ENCODE measurements at regions not wholly inside any gene's neighbourhood (a gene's known extent, or its start where the extent isn't known, plus 50 kb on each side); places are given as distances from the start of the nearest gene placed in this dataset.

- H3K36me3 Mint-ChIP-seq: no peaks in the 10 kb centered on the region
- ATAC-seq (replicated peaks in 1 of 4) (no peak), DNase-seq (no peak)
- WGBS (ENCODE audit: insufficient coverage): no CpG with 5 or more reads among the region's 2 CpGs
- H3K4me1 ChIP-seq (ENCODE audit: control insufficient read depth in 1 of 2, extremely low read depth in 1 of 2, insufficient read depth in 2 of 2, low read length in 2 of 2): no peaks in the 10 kb centered on the region
- no peaks in the 10 kb centered on the region for H3K4me1 Mint-ChIP-seq
- H3K4me3 Mint-ChIP-seq: no peak overlapping the region
- CTCF ChIA-PET: no interaction called here
- POLR2A ChIA-PET: no interaction called here
- peaks cover 0 to 2% of the 10 kb centered on the region in 2 donors for H3K27me3 Mint-ChIP-seq
- no peak overlapping the region for H3K27ac Mint-ChIP-seq
- H3K27ac ChIP-seq (ENCODE audit: low read length): no peak overlapping the region
- H3K36me3 ChIP-seq (ENCODE audit: control insufficient read depth in 2 of 2, extremely low read depth in 1 of 2, insufficient read depth in 1 of 2, low read length in 1 of 2): no peaks in the 10 kb centered on the region
- no peaks in the 10 kb centered on the region for H3K9me3 ChIP-seq
- H3K9me3 Mint-ChIP-seq: no peaks in the 10 kb centered on the region
- H3K27me3 ChIP-seq (replicated peaks in 1 of 2; ENCODE audit: control insufficient read depth in 2 of 2, extremely low read depth in 1 of 2, insufficient read depth in 2 of 2, low read length in 1 of 2): no peaks in the 10 kb centered on the region
- no peak overlapping the region for H3K4me3 ChIP-seq (ENCODE audit: control insufficient read depth in 1 of 2, extremely low read depth in 1 of 2, low read length in 1 of 2)
Observed at GRCh38 chr1:194503209-194503608, 1316.8 kb upstream of the B3GALT2 start.

- H3K9me3 ChIP-seq: no peaks in the 10 kb centered on the region
- no peaks in the 10 kb centered on the region for H3K4me1 ChIP-seq (ENCODE audit: control insufficient read depth in 1 of 2, extremely low read depth in 1 of 2, insufficient read depth in 2 of 2, low read length in 2 of 2)
- no peaks in the 10 kb centered on the region for H3K36me3 Mint-ChIP-seq
- CTCF ChIA-PET: interaction anchor here in 1 of 2 donors (0.5 kb wide), 1 partner anchor 196 kb away, joined by 4 read pairs; no protein-coding TSS in a partner anchor
- no peak overlapping the region for H3K27ac ChIP-seq (ENCODE audit: low read length)
- H3K27me3 Mint-ChIP-seq: peaks cover 0 to 2% of the 10 kb centered on the region in 2 donors
- H3K4me3 ChIP-seq (ENCODE audit: control insufficient read depth in 1 of 2, extremely low read depth in 1 of 2, low read length in 1 of 2): no peak overlapping the region
- no CpG with 5 or more reads among the region's 1 CpG for WGBS (ENCODE audit: insufficient coverage)
- H3K4me3 Mint-ChIP-seq: no peak overlapping the region
- no peaks in the 10 kb centered on the region for H3K36me3 ChIP-seq (ENCODE audit: control insufficient read depth in 2 of 2, extremely low read depth in 1 of 2, insufficient read depth in 1 of 2, low read length in 1 of 2)
- no peak overlapping the region for H3K27ac Mint-ChIP-seq
- H3K27me3 ChIP-seq (replicated peaks in 1 of 2; ENCODE audit: control insufficient read depth in 2 of 2, extremely low read depth in 1 of 2, insufficient read depth in 2 of 2, low read length in 1 of 2): no peaks in the 10 kb centered on the region
- ATAC-seq (replicated peaks in 1 of 4): no peak
- H3K4me1 Mint-ChIP-seq: no peaks in the 10 kb centered on the region
- DNase-seq: no peak
- POLR2A ChIA-PET: no interaction called here
- H3K9me3 Mint-ChIP-seq: peaks cover 0 to 9% (median 9%) of the 10 kb centered on the region in 3 donors
Observed at GRCh38 chr1:194495434-194495833, 1309.0 kb upstream of the B3GALT2 start.

GRCh38 chr1:194487172-194487571, 1300.8 kb upstream of the B3GALT2 start:
- H3K4me1 Mint-ChIP-seq: no peaks in the 10 kb centered on the region
- no peaks in the 10 kb centered on the region for H3K27me3 ChIP-seq (replicated peaks in 1 of 2; ENCODE audit: control insufficient read depth in 2 of 2, extremely low read depth in 1 of 2, insufficient read depth in 2 of 2, low read length in 1 of 2)
- no CpG with 5 or more reads among the region's 4 CpGs for WGBS (ENCODE audit: insufficient coverage)
- no peaks in the 10 kb centered on the region for H3K27me3 Mint-ChIP-seq
- H3K4me1 ChIP-seq (ENCODE audit: control insufficient read depth in 1 of 2, extremely low read depth in 1 of 2, insufficient read depth in 2 of 2, low read length in 2 of 2): no peaks in the 10 kb centered on the region
- ChIA-PET POLR2A (no interaction called here), CTCF (no interaction called here)
- no peak overlapping the region for H3K4me3 Mint-ChIP-seq
- no peaks in the 10 kb centered on the region for H3K9me3 ChIP-seq
- no peak overlapping the region for H3K4me3 ChIP-seq (ENCODE audit: control insufficient read depth in 1 of 2, extremely low read depth in 1 of 2, low read length in 1 of 2)
- H3K27ac ChIP-seq (ENCODE audit: low read length): no peak overlapping the region
- H3K9me3 Mint-ChIP-seq: no peaks in the 10 kb centered on the region
- H3K36me3 ChIP-seq (ENCODE audit: control insufficient read depth in 2 of 2, extremely low read depth in 1 of 2, insufficient read depth in 1 of 2, low read length in 1 of 2): no peaks in the 10 kb centered on the region
- no peak overlapping the region for H3K27ac Mint-ChIP-seq
- no peak for DNase-seq
- no peaks in the 10 kb centered on the region for H3K36me3 Mint-ChIP-seq
- no peak for ATAC-seq (replicated peaks in 1 of 4)

- H3K4me1 Mint-ChIP-seq: no peaks in the 10 kb centered on the region
- H3K27me3 Mint-ChIP-seq: no peaks in the 10 kb centered on the region
- no peak overlapping the region for H3K4me3 Mint-ChIP-seq
- no peaks in the 10 kb centered on the region for H3K36me3 Mint-ChIP-seq
- POLR2A ChIA-PET: no interaction called here
- ATAC-seq (replicated peaks in 1 of 4) (no peak), DNase-seq (no peak)
- Histone ChIP-seq H3K27me3 (replicated peaks in 1 of 2; ENCODE audit: control insufficient read depth in 2 of 2, extremely low read depth in 1 of 2, insufficient read depth in 2 of 2, low read length in 1 of 2) (no peaks in the 10 kb centered on the region), H3K4me3 (ENCODE audit: control insufficient read depth in 1 of 2, extremely low read depth in 1 of 2, low read length in 1 of 2) (no peak overlapping the region), H3K27ac (ENCODE audit: low read length) (no peak overlapping the region), H3K36me3 (ENCODE audit: control insufficient read depth in 2 of 2, extremely low read depth in 1 of 2, insufficient read depth in 1 of 2, low read length in 1 of 2) (no peaks in the 10 kb centered on the region), H3K9me3 (no peaks in the 10 kb centered on the region), H3K4me1 (ENCODE audit: control insufficient read depth in 1 of 2, extremely low read depth in 1 of 2, insufficient read depth in 2 of 2, low read length in 2 of 2) (no peaks in the 10 kb centered on the region)
- CTCF ChIA-PET: no interaction called here
- no peak overlapping the region for H3K27ac Mint-ChIP-seq
- H3K9me3 Mint-ChIP-seq: no peaks in the 10 kb centered on the region
Observed at GRCh38 chr1:194485432-194485831, 1299.0 kb upstream of the B3GALT2 start.

- Mint-ChIP-seq H3K27ac (no peak overlapping the region), H3K9me3 (no peaks in the 10 kb centered on the region), H3K4me1 (no peaks in the 10 kb centered on the region), H3K36me3 (no peaks in the 10 kb centered on the region), H3K27me3 (no peaks in the 10 kb centered on the region), H3K4me3 (no peak overlapping the region)
- DNase-seq (no peak), ATAC-seq (replicated peaks in 1 of 4) (no peak)
- no CpG with 5 or more reads among the region's 1 CpG for WGBS (ENCODE audit: insufficient coverage)
- no peak overlapping the region for H3K27ac ChIP-seq (ENCODE audit: low read length)
- no peaks in the 10 kb centered on the region for H3K9me3 ChIP-seq
- H3K36me3 ChIP-seq (ENCODE audit: control insufficient read depth in 2 of 2, extremely low read depth in 1 of 2, insufficient read depth in 1 of 2, low read length in 1 of 2): no peaks in the 10 kb centered on the region
- ChIA-PET POLR2A (interaction anchor here in 1 of 2 donors (0.7 kb wide), 1 partner anchor 84 kb away, joined by 3 read pairs; no protein-coding TSS in a partner anchor), CTCF (no interaction called here)
- H3K27me3 ChIP-seq (replicated peaks in 1 of 2; ENCODE audit: control insufficient read depth in 2 of 2, extremely low read depth in 1 of 2, insufficient read depth in 2 of 2, low read length in 1 of 2): no peaks in the 10 kb centered on the region
- H3K4me1 ChIP-seq (ENCODE audit: control insufficient read depth in 1 of 2, extremely low read depth in 1 of 2, insufficient read depth in 2 of 2, low read length in 2 of 2): no peaks in the 10 kb centered on the region
- H3K4me3 ChIP-seq (ENCODE audit: control insufficient read depth in 1 of 2, extremely low read depth in 1 of 2, low read length in 1 of 2): no peak overlapping the region
Observed at GRCh38 chr1:194478731-194479130, 1292.3 kb upstream of the B3GALT2 start.

- H3K36me3 Mint-ChIP-seq: no peaks in the 10 kb centered on the region
- POLR2A ChIA-PET: no interaction called here
- no peak overlapping the region for H3K4me3 Mint-ChIP-seq
- H3K4me1 Mint-ChIP-seq: no peaks in the 10 kb centered on the region
- Histone ChIP-seq H3K9me3 (no peaks in the 10 kb centered on the region), H3K27ac (ENCODE audit: low read length) (no peak overlapping the region), H3K4me3 (ENCODE audit: control insufficient read depth in 1 of 2, extremely low read depth in 1 of 2, low read length in 1 of 2) (no peak overlapping the region), H3K36me3 (ENCODE audit: control insufficient read depth in 2 of 2, extremely low read depth in 1 of 2, insufficient read depth in 1 of 2, low read length in 1 of 2) (no peaks in the 10 kb centered on the region), H3K4me1 (ENCODE audit: control insufficient read depth in 1 of 2, extremely low read depth in 1 of 2, insufficient read depth in 2 of 2, low read length in 2 of 2) (no peaks in the 10 kb centered on the region), H3K27me3 (replicated peaks in 1 of 2; ENCODE audit: control insufficient read depth in 2 of 2, extremely low read depth in 1 of 2, insufficient read depth in 2 of 2, low read length in 1 of 2) (no peaks in the 10 kb centered on the region)
- no peak for DNase-seq
- no peak for ATAC-seq (replicated peaks in 1 of 4)
- H3K9me3 Mint-ChIP-seq: no peaks in the 10 kb centered on the region
- H3K27ac Mint-ChIP-seq: no peak overlapping the region
- CTCF ChIA-PET: no interaction called here
- no peaks in the 10 kb centered on the region for H3K27me3 Mint-ChIP-seq
Observed at GRCh38 chr1:194477908-194478307, 1291.5 kb upstream of the B3GALT2 start.

- Mint-ChIP-seq H3K36me3 (no peaks in the 10 kb centered on the region), H3K27me3 (peaks cover 0 to 3% of the 10 kb centered on the region in 2 donors), H3K4me3 (no peak overlapping the region), H3K4me1 (no peaks in the 10 kb centered on the region), H3K27ac (no peak overlapping the region), H3K9me3 (no peaks in the 10 kb centered on the region)
- WGBS (ENCODE audit: insufficient coverage): no CpG with 5 or more reads among the region's 2 CpGs
- H3K27ac ChIP-seq (ENCODE audit: low read length): no peak overlapping the region
- H3K4me3 ChIP-seq (ENCODE audit: control insufficient read depth in 1 of 2, extremely low read depth in 1 of 2, low read length in 1 of 2): no peak overlapping the region
- DNase-seq (no peak), ATAC-seq (replicated peaks in 1 of 4) (no peak)
- H3K27me3 ChIP-seq (replicated peaks in 1 of 2; ENCODE audit: control insufficient read depth in 2 of 2, extremely low read depth in 1 of 2, insufficient read depth in 2 of 2, low read length in 1 of 2): no peaks in the 10 kb centered on the region
- POLR2A ChIA-PET: interaction anchor here in 1 of 2 donors (0.6 kb wide), 1 partner anchor 387 kb away, joined by 4 read pairs; no protein-coding TSS in a partner anchor
- no peaks in the 10 kb centered on the region for H3K4me1 ChIP-seq (ENCODE audit: control insufficient read depth in 1 of 2, extremely low read depth in 1 of 2, insufficient read depth in 2 of 2, low read length in 2 of 2)
- H3K36me3 ChIP-seq (ENCODE audit: control insufficient read depth in 2 of 2, extremely low read depth in 1 of 2, insufficient read depth in 1 of 2, low read length in 1 of 2): no peaks in the 10 kb centered on the region
- no peaks in the 10 kb centered on the region for H3K9me3 ChIP-seq
- CTCF ChIA-PET: no interaction called here
Observed at GRCh38 chr1:194476872-194477271, 1290.5 kb upstream of the B3GALT2 start.

Measured in T-cell (primary cell).